Fibroblast of lung (primary cell): ENCODE measurements at regions not wholly inside any gene's neighbourhood (a gene's known extent, or its start where the extent isn't known, plus 50 kb on each side); places are given as distances from the start of the nearest gene placed in this dataset.

ENCODE experiments used
- DNase-seq, 2 donors: peaks; one replicate each; pipeline versions ENCODE4 v3.0.0 to v3.0.0-alpha.2; 2010; ENCODE audit warnings: low read depth in 2 of 2
- H2AFZ ChIP-seq: 2 replicates; pipeline ENCODE4 v1.5.1; 2012; ENCODE audit warnings: low read length, control low read depth, inconsistent platforms
- H3K27ac ChIP-seq: 2 replicates; pipeline ENCODE4 v1.5.1; 2011; ENCODE audit warnings: low read length, control low read depth; ENCODE audit not compliant: insufficient read depth
- H3K27me3 ChIP-seq: 2 replicates; pipeline ENCODE4 v1.5.1; 2011; ENCODE audit warnings: mild to moderate bottlenecking, low read length; ENCODE audit not compliant: control insufficient read depth, insufficient read depth
- H3K36me3 ChIP-seq: 2 replicates; pipeline ENCODE4 v1.5.1; 2011; ENCODE audit warnings: low read length; ENCODE audit not compliant: control insufficient read depth, insufficient read depth
- H3K4me1 ChIP-seq: 2 replicates; pipeline ENCODE4 v1.5.1; 2011; ENCODE audit warnings: low read length; ENCODE audit not compliant: control insufficient read depth, insufficient read depth; ENCODE audit errors: extremely low read depth
- H3K4me2 ChIP-seq: 2 replicates; pipeline ENCODE4 v1.5.1; 2011; ENCODE audit warnings: low read length, control low read depth; ENCODE audit not compliant: insufficient read depth; ENCODE audit errors: extremely low read depth
- H3K4me3 ChIP-seq, 4 experiments: fragments of 200-600 bp in 1 of 4; sonication (generic) in 1 of 4; replicated peaks in 1 of 4; 2 replicates each; pipeline ENCODE4 v1.5.1; 2011 to 2016; ENCODE audit warnings: low read length in 4 of 4, low read depth in 3 of 4, mild to moderate bottlenecking in 3 of 4, control low read depth in 2 of 4, inconsistent platforms in 1 of 4, mixed read lengths in 1 of 4; ENCODE audit not compliant: insufficient read depth in 1 of 4; ENCODE audit errors: control extremely low read depth in 1 of 4
- H3K79me2 ChIP-seq: 2 replicates; pipeline ENCODE4 v1.5.1; 2012; ENCODE audit warnings: mild to moderate bottlenecking, low read length, inconsistent platforms; ENCODE audit not compliant: control insufficient read depth, insufficient read depth
- H3K9ac ChIP-seq: 2 replicates; pipeline ENCODE4 v1.5.1; 2011; ENCODE audit warnings: mild to moderate bottlenecking, low read length, control low read depth; ENCODE audit not compliant: insufficient read depth
- H3K9me3 ChIP-seq: 2 replicates; pipeline ENCODE4 v1.5.1; 2012; ENCODE audit warnings: low read depth, low read length; ENCODE audit not compliant: control insufficient read depth, insufficient read depth
- H4K20me1 ChIP-seq: 2 replicates; pipeline ENCODE4 v1.5.1; 2011; ENCODE audit warnings: low read length; ENCODE audit not compliant: control insufficient read depth, insufficient read depth; ENCODE audit errors: extremely low read depth
- EZH2 ChIP-seq: IDR thresholded peaks from 2 replicates; pipeline ENCODE4 v1.5.1; 2012; ENCODE audit warnings: low read length, control low read depth, mild to moderate bottlenecking; ENCODE audit errors: missing control alignments
- TF ChIP-seq, protein P1 (sequence below), 2 donors: IDR thresholded peaks in 1 of 2; conservative IDR thresholded peaks in 1 of 2; 1 replicate in 1 of 2; 2 replicates in 1 of 2; pipeline ENCODE4 v1.5.1; 2011 to 2012; ENCODE audit warnings: low read length in 2 of 2, control low read depth in 1 of 2, inconsistent platforms in 1 of 2, low read depth in 1 of 2, mild to moderate bottlenecking in 1 of 2

DNA sequence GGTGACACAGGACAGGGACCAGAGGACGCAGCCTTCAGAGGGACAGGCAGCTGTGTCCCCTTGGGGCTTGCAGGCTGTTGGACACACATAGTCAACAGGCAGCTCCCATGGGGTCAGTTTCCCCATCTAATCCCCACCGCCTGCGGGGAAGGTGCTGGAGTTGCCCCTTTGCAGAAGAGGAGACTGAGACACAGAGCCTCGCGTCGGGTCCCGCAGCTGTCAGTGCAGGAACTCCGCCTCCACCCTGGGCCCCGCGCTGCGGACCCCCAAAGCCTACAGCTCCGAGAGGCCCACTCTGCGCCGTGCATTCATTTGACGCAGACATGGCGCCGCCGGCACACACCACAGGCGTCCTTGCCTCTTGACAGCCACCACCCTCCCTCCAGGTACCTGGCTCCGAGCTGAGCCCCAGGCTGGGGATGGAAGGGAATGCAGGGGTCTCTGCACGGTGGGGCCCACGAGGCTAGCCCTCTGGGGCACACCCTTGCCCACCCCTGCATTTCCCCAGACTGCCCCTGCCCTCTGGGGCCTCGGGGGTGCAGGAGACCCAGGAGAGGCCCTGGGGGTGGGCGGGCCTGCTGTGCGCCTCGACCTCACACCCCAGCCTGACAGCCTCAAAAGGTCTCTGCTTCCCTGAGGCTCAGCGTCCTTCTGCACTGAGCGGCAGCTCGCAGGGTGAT is 88.5 kb upstream of the ACTRT2 start:
- Histone ChIP-seq H3K4me1 (no peaks in the 10 kb centered on the region), H2AFZ (no peak overlapping the region), H3K4me2 (no peak overlapping the region), H3K27me3 (no peaks in the 10 kb centered on the region), H3K9me3 (peaks cover 1% of the 10 kb centered on the region), H3K36me3 (no peaks in the 10 kb centered on the region), H3K9ac (no peak overlapping the region), H3K79me2 (no peaks in the 10 kb centered on the region), H4K20me1 (no peaks in the 10 kb centered on the region), H3K27ac (no peak overlapping the region), H3K4me3 (no peak overlapping the region)
- no peak for TF ChIP-seq EZH2
- TF ChIP-seq, protein P1, sequence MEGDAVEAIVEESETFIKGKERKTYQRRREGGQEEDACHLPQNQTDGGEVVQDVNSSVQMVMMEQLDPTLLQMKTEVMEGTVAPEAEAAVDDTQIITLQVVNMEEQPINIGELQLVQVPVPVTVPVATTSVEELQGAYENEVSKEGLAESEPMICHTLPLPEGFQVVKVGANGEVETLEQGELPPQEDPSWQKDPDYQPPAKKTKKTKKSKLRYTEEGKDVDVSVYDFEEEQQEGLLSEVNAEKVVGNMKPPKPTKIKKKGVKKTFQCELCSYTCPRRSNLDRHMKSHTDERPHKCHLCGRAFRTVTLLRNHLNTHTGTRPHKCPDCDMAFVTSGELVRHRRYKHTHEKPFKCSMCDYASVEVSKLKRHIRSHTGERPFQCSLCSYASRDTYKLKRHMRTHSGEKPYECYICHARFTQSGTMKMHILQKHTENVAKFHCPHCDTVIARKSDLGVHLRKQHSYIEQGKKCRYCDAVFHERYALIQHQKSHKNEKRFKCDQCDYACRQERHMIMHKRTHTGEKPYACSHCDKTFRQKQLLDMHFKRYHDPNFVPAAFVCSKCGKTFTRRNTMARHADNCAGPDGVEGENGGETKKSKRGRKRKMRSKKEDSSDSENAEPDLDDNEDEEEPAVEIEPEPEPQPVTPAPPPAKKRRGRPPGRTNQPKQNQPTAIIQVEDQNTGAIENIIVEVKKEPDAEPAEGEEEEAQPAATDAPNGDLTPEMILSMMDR (conservative IDR thresholded peaks at IDR 0.05 in 1 of 2, IDR thresholded peaks at IDR 0.05 in 1 of 2; ENCODE audit: low read depth in 1 of 2, low read length in 2 of 2): no peak
- DNase-seq: no peak

DNA sequence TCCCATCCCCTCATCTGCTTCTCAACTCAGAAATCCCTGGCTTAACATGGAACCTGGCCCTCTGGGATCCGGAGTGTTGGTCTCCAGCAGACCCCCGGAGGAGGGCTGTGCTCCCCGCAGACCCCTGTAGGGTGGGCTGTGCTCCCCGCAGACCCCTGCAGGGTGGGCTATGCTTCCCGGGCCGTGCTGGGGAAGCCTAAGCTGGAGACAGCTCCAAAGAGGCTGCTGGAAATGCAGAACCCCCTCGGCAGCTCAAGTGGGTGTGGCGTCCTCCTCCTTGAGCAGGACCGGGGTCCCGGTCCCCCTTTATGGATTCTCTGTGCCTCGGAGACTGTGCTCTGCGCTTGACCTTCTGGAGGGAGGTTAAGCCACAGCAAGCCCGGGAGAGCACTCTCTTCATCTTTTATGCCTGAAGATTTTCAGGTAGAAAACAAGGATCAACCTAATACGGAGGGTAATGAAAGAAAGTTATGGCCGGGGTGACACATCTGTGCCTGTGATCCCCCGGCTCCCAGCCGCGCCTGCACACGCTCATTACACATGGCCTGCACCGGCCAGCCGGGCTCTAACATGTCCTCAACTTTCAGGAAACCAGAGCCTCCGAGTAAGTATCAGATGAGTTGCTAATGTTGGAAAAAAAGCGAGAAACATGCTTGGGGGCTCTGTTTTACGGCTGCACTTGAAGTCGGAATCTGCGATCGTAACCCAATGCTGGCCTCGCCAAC is 87.7 kb upstream of the ACTRT2 start:
- H3K79me2 ChIP-seq: no peaks in the 10 kb centered on the region
- no peak overlapping the region for H3K27ac ChIP-seq
- H3K36me3 ChIP-seq: no peaks in the 10 kb centered on the region
- DNase-seq: no peak
- no peak overlapping the region for H3K9ac ChIP-seq
- no peak overlapping the region for H3K4me2 ChIP-seq
- no peaks in the 10 kb centered on the region for H4K20me1 ChIP-seq
- H3K4me1 ChIP-seq: no peaks in the 10 kb centered on the region
- no peak overlapping the region for H3K4me3 ChIP-seq
- no peak overlapping the region for H2AFZ ChIP-seq
- no peaks in the 10 kb centered on the region for H3K27me3 ChIP-seq
- H3K9me3 ChIP-seq: peaks cover 4% of the 10 kb centered on the region
- TF ChIP-seq, protein P1 (conservative IDR thresholded peaks at IDR 0.05 in 1 of 2, IDR thresholded peaks at IDR 0.05 in 1 of 2; ENCODE audit: low read depth in 1 of 2, low read length in 2 of 2): no peak
- no peak for TF ChIP-seq EZH2

DNA sequence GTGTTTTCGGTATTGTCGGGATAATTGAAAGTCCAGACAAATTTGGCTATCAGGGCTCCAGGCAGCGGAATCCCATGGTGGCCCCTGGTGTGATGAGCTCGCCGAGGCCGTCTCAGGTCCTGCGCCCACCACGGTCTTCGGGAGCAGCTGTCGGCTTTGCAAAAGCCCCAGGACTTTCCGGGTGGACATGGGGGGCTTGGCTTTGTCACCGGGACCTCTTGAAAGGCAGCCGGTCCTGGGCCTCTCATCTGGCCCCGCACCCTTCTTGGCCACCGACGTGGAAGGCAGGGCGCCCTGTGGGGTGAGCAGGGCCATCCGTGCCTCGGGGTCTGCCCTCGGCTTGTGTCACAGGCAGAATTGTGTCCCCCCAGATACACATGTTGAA is 87.1 kb upstream of the ACTRT2 start:
- H3K4me1 ChIP-seq: no peaks in the 10 kb centered on the region
- no peaks in the 10 kb centered on the region for H3K27me3 ChIP-seq
- no peaks in the 10 kb centered on the region for H3K79me2 ChIP-seq
- H3K9me3 ChIP-seq: peaks cover 4% of the 10 kb centered on the region
- no peak overlapping the region for H3K27ac ChIP-seq
- TF ChIP-seq, protein P1 (conservative IDR thresholded peaks at IDR 0.05 in 1 of 2, IDR thresholded peaks at IDR 0.05 in 1 of 2; ENCODE audit: low read depth in 1 of 2, low read length in 2 of 2): no peak
- TF ChIP-seq EZH2: no peak
- H3K4me3 ChIP-seq: no peak overlapping the region
- DNase-seq: no peak
- H3K36me3 ChIP-seq: no peaks in the 10 kb centered on the region
- H3K9ac ChIP-seq: no peak overlapping the region
- H4K20me1 ChIP-seq: no peaks in the 10 kb centered on the region
- no peak overlapping the region for H2AFZ ChIP-seq
- no peak overlapping the region for H3K4me2 ChIP-seq
